Hepatic stellate cell (primary cell): ENCODE measurements at regions not wholly inside any gene's neighbourhood (a gene's known extent, or its start where the extent isn't known, plus 50 kb on each side); places are given as distances from the start of the nearest gene placed in this dataset.

Source experiments
- DNase-seq: peaks from one replicate; pipeline ENCODE4 v3.0.0; 2011; ENCODE audit warnings: low spot score

- no peak for DNase-seq
Measured at GRCh38 chr2:224325941-224326340, 76.0 kb downstream of the FAM124B start.

DNA sequence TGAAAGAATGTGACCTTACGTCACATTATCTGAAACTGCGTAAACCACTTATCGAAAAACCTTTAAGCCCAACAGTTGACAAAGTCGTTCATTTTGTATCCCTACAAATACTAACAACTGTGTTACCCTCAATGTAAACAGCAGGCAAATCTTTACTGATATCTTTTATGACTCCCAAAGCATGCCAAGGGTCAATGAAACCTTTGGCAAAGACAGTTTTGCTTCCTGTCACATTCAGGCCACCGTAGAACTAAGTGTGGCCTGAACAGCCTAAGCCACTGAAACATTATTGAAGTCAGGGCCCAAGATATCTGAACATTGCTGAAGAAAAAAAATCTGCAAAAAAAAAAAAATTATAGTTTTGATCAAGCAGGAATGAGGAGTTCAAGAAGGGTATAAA lies 77.3 kb downstream of the FAM124B start:
- no peak for DNase-seq

- no peak for DNase-seq
Measured at GRCh38 chr2:224320660-224321059, 81.2 kb downstream of the FAM124B start.

- DNase-seq: no peak
Measured at GRCh38 chr2:224319750-224320149, 82.2 kb downstream of the FAM124B start.

DNA sequence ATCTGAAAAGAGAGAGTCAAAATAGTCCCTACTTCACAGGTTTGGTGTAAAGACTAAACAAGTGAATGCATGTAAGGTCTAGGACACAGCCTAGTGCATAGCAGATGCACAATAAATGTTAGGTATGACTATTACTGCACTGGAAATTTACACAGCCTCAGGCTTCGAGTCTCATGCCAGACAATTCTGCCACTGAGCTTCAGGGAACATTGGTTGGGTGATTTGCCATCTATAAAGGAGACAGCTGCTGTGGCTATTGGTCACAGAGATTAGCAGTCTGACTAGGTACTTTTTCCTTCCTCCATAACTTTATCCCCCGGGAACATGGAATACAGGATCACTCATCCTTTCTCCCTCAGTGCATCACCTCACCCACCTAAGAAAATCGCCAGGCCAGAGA lies 89.2 kb downstream of the FAM124B start:
- DNase-seq: no peak

- no peak for DNase-seq
Measured at GRCh38 chr2:224310943-224311625, 90.8 kb downstream of the FAM124B start.

DNA sequence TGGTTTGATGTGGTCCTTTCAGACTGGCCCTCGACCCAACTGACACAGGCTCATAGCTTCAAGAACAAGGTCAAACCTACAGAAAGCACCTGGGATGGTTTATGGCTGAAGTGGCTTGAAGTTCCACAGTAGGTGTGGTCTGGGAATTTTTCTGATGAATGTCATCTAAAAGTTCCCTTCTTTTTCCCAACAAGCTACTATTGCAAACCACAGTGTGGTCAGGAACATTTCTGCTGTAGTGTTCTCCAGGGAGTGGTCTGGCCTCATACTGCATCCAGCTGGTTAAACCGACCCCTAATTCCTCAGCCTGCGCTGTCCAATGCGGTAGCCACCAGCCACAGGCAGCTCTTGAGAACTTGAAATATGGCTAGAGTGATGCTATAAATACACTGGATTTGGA lies 92.7 kb downstream of the FAM124B start:
- DNase-seq: no peak

DNA sequence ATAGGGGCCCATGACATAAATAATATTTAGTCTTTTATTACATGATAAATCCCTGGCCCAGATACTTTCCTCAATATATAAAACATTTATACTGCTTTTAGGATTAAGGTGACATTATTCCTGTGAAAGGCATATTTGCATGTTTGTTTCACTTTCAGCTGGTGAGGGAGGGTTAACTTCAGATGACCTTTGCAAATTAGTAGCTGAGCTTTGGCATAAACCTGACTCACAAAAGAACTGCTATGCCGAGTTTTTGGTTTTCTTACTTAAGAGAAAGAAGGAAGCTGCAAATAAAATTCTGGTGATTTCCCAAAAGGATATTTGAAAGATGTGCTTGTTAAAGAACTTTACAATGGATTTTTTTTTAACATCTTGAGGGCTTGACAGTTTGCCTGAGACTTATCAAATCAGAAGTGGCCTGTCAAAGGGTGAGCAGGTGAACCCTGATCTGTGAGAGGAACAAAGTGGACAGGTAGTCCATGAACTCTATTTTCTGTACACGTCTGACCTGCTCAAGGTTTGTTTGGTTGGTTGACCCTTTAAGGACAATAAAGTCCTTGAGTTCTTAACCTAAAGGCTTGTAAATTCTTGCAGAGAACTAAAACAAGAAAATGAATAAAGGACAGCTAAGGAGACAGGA lies 93.5 kb downstream of the FAM124B start:
- DNase-seq: no peak

- no peak for DNase-seq
Measured at GRCh38 chr2:224302952-224303351, 99.0 kb downstream of the FAM124B start.

DNA sequence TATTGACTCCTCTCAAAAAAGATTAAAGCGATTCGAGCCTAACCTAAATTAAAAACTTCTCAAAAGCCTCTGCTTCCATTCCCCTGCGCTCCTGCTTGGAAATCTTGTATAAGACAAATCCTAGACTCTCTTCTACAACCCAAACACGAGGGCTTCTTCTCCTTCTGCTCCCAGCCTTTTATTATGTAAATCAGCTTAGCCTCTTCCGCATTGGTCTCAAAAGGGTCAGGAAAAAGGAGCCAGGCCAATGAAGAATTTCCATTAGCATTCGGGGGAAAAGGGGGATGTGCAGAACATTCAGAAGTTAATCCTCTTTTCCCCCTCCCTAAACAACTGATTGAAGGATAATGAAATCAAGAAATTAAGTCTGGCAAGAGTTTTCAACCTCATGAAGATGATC lies 107.9 kb downstream of the FAM124B start:
- no peak for DNase-seq

- DNase-seq: no peak
Measured at GRCh38 chr2:224287531-224287930, 114.4 kb downstream of the FAM124B start.

- DNase-seq: no peak
Measured at GRCh38 chr2:224286923-224287322, 115.0 kb downstream of the FAM124B start.

- DNase-seq: no peak
Measured at GRCh38 chr2:224284134-224284946, 117.6 kb downstream of the FAM124B start.

DNA sequence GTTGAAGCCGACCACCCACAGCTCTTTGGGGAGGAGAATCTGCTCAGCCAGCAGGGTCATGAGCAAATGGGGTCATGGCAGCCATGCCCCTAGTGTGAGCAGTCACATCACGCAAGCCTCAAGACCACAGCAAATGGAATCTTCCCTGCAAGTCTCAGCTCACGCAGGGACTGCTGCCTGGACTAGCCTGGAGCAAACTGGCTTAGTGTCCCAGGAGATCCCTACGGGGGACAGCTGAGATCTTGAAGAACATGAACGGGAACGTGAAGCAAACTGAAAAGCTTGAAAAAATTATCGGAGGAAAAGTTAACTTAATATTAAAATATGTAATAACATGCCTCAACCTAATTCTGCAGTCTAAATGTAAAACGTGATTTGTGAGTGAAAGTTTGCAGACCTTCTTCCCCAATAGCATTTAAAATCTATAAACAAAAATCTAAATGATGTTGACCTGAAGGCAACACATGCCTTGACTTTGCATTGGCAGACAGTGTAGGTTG lies 118.4 kb downstream of the FAM124B start:
- DNase-seq: no peak

DNA sequence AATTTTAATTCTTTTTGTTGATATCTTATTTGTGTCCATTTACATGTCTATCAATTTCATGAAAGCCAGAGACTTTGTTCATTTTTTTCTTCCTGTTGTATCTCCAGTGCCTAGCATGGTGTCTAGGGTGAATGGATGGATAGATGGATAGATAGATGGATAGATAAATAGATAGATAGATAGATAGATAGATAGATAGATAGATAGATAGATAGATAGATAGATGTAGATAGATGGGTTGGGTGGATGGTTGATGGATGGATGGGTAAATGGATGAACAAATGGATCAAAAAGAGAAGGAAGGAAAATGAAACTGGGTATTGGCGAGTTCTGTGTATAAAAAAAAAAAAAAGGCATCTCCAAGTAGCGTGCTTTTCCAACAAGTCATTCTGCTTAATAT lies 120.5 kb downstream of the FAM124B start:
- no peak for DNase-seq

DNA sequence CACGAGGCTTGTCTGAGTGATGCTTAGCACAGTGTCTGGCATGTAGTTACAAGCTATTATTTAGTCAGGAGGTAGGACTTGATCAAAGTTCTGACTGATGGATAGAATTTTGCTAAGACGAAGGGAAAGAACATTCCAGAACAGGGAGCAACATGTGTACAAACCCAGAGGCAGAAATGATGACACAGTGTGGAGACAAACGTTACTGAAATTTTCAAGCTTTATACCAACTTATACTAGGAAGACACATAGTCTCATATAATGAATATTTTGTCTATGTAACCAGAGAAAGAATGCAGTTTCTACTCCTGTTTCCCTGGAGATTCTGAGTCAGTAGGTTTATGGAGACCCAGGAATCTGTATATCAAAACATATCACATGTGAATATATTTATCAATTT lies 123.4 kb downstream of the FAM124B start:
- peak; percentile 5 for DNase-seq

DNA sequence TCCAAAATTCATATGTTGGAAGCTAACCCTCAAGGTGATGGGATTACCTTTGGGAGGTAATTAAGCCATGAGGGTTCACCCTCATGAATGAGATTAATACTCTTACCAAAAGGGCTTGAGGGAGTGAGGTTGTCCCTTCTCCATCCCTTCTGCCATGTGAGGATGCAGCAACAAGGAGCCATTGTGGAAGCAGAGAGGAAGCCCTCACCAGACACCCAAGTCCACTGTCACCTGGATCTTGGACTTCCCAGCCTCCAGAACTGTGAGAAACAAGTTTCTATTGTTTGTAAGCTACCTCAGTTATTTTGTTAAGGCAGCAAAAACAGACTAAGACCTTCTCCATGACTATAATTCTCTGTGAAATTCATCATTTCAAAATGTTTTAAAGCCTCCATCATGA lies 125.7 kb downstream of the FAM124B start:
- no peak for DNase-seq

DNA sequence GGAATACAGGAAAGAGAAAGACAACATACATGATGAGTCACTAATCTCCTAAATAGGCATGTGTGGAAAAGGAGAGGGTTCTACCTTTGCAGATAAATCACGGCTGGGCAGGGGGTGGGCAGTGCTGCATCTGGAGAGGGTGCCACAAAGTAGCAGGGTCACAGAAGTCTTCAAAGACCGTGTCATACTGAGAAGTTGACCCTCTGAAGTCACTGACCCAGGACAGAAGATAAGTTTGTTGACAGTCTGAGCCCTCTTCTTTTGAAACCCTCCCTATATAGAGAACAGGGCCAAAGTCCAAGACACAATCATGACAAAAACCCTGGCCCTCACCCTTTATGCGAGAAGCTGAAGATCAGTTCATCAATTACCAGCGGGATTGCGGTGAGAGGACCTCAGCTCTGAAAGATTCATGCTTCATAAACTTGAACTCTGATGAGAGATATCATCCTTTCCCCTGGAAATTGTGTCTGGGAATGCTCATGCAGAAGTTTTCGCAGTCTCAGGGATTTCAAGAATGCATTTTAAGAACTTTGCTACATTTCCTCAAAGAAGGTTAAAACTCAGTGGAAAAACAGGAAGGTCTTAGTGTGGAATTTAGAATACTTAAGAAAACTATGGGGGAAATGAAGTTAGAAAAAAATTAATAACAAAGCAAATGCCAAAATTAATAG lies 129.5 kb downstream of the FAM124B start:
- DNase-seq: no peak

DNA sequence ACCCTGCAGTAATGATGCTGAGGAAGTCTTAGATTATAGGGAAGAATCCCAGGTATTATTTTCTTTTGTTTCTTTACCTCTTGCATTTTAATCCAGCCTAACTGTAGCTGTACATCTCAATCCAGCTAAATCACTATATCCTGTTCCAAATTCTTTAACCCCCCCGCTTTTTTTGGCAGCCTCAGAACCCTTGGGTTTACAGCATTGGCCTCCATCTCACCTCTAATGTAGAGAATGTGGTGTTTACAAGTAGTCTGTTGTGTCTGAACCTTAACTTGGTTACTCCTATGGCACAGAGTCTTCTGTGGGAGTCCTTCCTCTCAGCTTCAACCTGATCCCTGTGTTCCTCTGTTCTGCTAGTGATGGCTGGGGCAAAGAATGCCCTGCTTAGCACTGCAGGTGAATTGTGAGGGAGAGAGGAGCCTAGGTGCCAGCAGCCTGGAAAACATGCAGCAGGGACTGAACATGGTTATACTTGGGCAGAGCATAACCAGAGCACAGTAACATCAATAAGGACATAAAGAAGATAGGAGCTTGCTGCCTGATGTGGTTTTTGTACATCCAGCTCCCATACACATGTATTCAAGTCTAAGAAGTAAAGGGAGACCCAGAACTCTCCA lies 130.2 kb downstream of the FAM124B start:
- no peak for DNase-seq

- DNase-seq: peak; percentile 55
Measured at GRCh38 chr2:224268441-224268840, 133.5 kb downstream of the FAM124B start.

- no peak for DNase-seq
Measured at GRCh38 chr2:224264259-224264658, 137.6 kb downstream of the FAM124B start.

- peak; percentile 4 for DNase-seq
Measured at GRCh38 chr2:224263571-224264043, 138.3 kb downstream of the FAM124B start.
